Right atrium auricular region (tissue), 2 donors: ENCODE measurements at regions not wholly inside any gene's neighbourhood (a gene's known extent, or its start where the extent isn't known, plus 50 kb on each side); places are given as distances from the start of the nearest gene placed in this dataset.

Source experiments
- DNase-seq: peaks from one replicate; pipeline ENCODE4 v3.0.0-alpha.2; 2019; ENCODE audit warnings: low spot score
- H3K27ac ChIP-seq, 2 donors: fragments of 200-600 bp; sonication (generic); 1 replicate in 1 of 2; 2 replicates in 1 of 2; pipeline ENCODE4 v1.5.1; 2016 to 2019
- H3K27me3 ChIP-seq, 2 donors: fragments of 200-600 bp; sonication (generic); one replicate each; pipeline versions ENCODE4 v1.5.1 to v1.6.0; 2017 to 2019
- H3K36me3 ChIP-seq: fragments of 200-600 bp; sonication (generic); one replicate; pipeline ENCODE4 v1.5.1; 2016
- H3K4me1 ChIP-seq, 2 donors: fragments of 200-600 bp; sonication (generic); one replicate each; pipeline versions ENCODE4 v1.5.1 to v1.6.0; 2017 to 2019
- H3K4me3 ChIP-seq, 2 donors: fragments of 200-600 bp; sonication (generic); 1 replicate in 1 of 2; 2 replicates in 1 of 2; pipeline ENCODE4 v1.5.1; 2017 to 2019; ENCODE audit warnings: mild to moderate bottlenecking in 1 of 2, moderate library complexity in 1 of 2
- H3K9me3 ChIP-seq, 2 donors: fragments of 200-600 bp; sonication (generic); one replicate each; pipeline ENCODE4 v1.5.1; 2019
- TF ChIP-seq, protein P1 (sequence below), 2 donors: fragments of 200-600 bp; sonication (generic); IDR thresholded peaks; one replicate each; pipeline ENCODE4 v1.5.1; 2019; ENCODE audit warnings: antibody characterized with exemption in 2 of 2

DNA sequence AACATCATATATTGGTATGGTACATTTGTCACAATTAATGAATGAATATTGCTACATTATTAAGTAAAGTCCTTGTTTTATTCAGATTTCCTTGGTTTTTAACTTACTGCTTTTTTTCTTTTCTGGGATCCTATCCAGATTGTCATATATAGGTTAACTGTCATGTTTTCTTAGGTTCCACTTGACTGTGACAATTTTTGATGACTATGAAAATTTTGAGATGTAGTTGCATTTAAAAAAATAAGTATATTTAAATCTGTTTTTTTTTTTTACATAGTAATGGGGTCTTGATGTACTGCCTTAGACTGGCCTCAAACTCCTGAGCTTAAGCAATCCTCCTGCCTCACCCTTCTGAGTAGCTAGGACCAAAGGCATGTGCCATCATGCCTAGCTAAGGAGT lies 76.8 kb downstream of the ATP6V1G3 start:
- DNase-seq: no peak
- no peak overlapping the region for H3K4me3 ChIP-seq
- TF ChIP-seq, protein P1, sequence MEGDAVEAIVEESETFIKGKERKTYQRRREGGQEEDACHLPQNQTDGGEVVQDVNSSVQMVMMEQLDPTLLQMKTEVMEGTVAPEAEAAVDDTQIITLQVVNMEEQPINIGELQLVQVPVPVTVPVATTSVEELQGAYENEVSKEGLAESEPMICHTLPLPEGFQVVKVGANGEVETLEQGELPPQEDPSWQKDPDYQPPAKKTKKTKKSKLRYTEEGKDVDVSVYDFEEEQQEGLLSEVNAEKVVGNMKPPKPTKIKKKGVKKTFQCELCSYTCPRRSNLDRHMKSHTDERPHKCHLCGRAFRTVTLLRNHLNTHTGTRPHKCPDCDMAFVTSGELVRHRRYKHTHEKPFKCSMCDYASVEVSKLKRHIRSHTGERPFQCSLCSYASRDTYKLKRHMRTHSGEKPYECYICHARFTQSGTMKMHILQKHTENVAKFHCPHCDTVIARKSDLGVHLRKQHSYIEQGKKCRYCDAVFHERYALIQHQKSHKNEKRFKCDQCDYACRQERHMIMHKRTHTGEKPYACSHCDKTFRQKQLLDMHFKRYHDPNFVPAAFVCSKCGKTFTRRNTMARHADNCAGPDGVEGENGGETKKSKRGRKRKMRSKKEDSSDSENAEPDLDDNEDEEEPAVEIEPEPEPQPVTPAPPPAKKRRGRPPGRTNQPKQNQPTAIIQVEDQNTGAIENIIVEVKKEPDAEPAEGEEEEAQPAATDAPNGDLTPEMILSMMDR (IDR thresholded peaks at IDR 0.05): no peak
- H3K4me1 ChIP-seq: no peaks in the 10 kb centered on the region
- H3K27me3 ChIP-seq: no peaks in the 10 kb centered on the region
- H3K27ac ChIP-seq: no peak overlapping the region
- H3K9me3 ChIP-seq: no peaks in the 10 kb centered on the region
- H3K36me3 ChIP-seq: no peaks in the 10 kb centered on the region

DNA sequence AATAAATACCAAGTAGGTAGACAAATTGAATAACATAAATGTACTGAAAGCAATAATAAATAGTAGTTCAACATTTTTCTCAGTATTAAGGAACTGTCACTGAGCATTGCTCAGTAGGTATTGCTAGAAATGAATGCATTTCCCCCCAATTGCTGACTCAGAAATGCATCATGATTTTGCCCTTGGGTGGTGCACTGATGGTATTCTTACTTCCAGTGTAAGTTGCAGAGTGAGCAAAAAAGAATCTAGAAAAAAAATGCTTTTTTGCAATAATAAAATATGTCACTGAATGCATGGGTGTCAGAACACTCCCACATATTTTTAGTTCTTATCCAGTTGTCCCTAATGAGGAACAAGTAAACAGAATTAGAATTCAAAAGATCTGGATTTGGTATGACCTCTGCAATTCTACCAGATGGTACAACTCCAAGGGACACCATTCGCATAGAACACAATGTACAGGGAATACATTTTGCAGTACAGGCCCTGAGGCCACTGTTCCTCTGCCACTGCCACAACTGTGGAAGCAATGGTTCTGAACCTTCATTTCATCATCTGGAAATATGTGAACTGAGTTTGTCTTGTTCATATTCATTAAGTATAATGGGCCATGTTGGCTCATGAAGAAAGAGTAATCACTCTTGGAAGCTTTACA lies 78.0 kb downstream of the ATP6V1G3 start:
- H3K36me3 ChIP-seq: no peaks in the 10 kb centered on the region
- no peak for DNase-seq
- TF ChIP-seq, protein P1 (IDR thresholded peaks at IDR 0.05): no peak
- H3K27me3 ChIP-seq: no peaks in the 10 kb centered on the region
- H3K4me3 ChIP-seq: no peak overlapping the region
- no peaks in the 10 kb centered on the region for H3K9me3 ChIP-seq
- H3K27ac ChIP-seq: no peak overlapping the region
- H3K4me1 ChIP-seq: no peaks in the 10 kb centered on the region

DNA sequence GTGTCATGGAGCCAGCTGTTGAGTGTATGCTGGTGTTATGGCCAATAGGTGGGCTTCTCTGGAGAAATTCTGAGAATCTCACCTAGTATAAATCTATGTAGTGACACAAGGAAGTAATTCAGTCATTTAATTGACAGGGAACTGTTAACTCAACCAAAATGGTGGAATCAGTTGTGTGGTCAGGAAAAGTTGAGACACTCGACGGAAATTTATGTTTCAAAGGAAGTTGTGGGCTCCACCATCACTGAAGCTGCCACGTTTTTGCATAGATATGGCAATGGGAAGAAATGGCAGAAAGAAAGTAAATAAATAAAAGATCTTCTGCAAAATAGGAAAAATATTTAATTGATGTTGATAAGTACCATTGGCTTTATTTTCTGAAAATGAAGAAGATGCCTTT lies 84.5 kb downstream of the ATP6V1G3 start:
- TF ChIP-seq, protein P1 (IDR thresholded peaks at IDR 0.05): no peak
- no peaks in the 10 kb centered on the region for H3K36me3 ChIP-seq
- no peaks in the 10 kb centered on the region for H3K9me3 ChIP-seq
- no peaks in the 10 kb centered on the region for H3K4me1 ChIP-seq
- H3K4me3 ChIP-seq: no peak overlapping the region
- H3K27ac ChIP-seq: no peak overlapping the region
- no peaks in the 10 kb centered on the region for H3K27me3 ChIP-seq
- DNase-seq: no peak

DNA sequence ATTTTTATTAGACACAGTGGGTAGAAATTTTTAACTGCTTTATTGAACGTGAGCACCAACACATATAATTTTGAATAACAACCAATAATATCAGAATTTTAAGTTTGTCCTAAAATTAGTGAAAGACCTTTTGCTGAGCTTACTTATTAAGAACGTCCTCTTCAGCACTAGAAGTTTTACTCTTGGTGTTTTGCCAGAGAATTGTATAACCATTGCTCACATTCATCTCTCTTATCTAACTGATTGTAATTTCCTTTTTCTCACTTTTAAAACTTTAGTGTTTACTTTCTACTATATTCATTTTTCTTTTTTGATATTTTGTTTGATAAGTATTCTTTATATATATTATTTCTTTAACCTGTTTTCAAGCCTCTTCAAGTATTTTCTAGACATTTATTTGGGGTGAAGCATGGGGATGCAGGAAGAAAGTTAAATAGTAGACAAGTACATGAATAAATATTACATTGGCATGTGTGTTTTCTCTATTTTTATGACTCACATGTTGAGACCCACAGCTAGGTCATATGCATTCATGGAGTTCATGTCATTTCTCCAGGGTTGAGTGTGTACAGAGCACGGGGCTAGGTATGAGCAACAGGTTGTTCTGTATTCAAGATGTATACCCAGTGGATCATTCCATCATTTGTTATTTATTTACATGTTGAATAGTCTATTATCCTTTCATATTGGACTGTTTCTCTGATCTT lies 90.6 kb downstream of the ATP6V1G3 start:
- Histone ChIP-seq H3K36me3 (no peaks in the 10 kb centered on the region), H3K27me3 (no peaks in the 10 kb centered on the region), H3K4me3 (no peak overlapping the region), H3K9me3 (no peaks in the 10 kb centered on the region), H3K4me1 (no peaks in the 10 kb centered on the region), H3K27ac (no peak overlapping the region)
- TF ChIP-seq, protein P1 (IDR thresholded peaks at IDR 0.05): no peak
- no peak for DNase-seq

DNA sequence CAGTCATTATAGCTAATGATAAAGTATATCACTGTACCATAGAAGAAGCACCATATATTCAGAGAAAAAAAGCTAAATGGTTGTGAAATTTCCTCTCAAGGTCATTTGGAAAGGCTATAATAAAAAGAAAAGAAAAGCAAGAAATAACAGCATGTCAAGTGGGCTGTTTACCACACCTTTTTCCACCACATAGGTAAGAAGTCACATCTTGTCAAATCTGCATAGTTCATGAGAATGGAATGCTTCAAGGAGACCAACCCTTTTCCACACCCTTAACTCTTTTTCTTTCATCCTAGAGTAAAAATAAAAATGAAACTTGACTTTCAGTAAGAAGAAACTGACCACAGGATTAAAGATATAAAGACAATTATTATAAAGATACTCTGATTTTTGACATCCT lies 91.2 kb downstream of the ATP6V1G3 start:
- no peak overlapping the region for H3K4me3 ChIP-seq
- TF ChIP-seq, protein P1 (IDR thresholded peaks at IDR 0.05): no peak
- H3K27me3 ChIP-seq: no peaks in the 10 kb centered on the region
- no peaks in the 10 kb centered on the region for H3K4me1 ChIP-seq
- H3K27ac ChIP-seq: no peak overlapping the region
- DNase-seq: no peak
- no peaks in the 10 kb centered on the region for H3K9me3 ChIP-seq
- H3K36me3 ChIP-seq: no peaks in the 10 kb centered on the region
